Head of caudate nucleus (tissue), 42 donors: ENCODE measurements at regions not wholly inside any gene's neighbourhood (a gene's known extent, or its start where the extent isn't known, plus 50 kb on each side); places are given as distances from the start of the nearest gene placed in this dataset.
"Not testable (repeated sequence)": the region's sequence is repeated elsewhere in the genome, so short reads cannot be mapped to it uniquely, and the experiment has no call there.

Experiments
- DNase-seq, 42 donors: peaks; one replicate each; pipeline versions ENCODE4 v3.0.0 to v3.0.0-alpha.2; 2020 to 2021; ENCODE audit warnings: mixed read lengths in 7 of 42
- intact Hi-C: fragments of 100-400 bp; cut with DNase I; formaldehyde crosslinking; loops from one replicate; pipeline ENCODE4 v1.15.0; 2022

- DNase-seq = no peak
- intact Hi-C loops = no loop called here
These were observed 308.0 kb upstream of the PIK3C3 start for GRCh38 chr18:41646915-41647620.

DNA sequence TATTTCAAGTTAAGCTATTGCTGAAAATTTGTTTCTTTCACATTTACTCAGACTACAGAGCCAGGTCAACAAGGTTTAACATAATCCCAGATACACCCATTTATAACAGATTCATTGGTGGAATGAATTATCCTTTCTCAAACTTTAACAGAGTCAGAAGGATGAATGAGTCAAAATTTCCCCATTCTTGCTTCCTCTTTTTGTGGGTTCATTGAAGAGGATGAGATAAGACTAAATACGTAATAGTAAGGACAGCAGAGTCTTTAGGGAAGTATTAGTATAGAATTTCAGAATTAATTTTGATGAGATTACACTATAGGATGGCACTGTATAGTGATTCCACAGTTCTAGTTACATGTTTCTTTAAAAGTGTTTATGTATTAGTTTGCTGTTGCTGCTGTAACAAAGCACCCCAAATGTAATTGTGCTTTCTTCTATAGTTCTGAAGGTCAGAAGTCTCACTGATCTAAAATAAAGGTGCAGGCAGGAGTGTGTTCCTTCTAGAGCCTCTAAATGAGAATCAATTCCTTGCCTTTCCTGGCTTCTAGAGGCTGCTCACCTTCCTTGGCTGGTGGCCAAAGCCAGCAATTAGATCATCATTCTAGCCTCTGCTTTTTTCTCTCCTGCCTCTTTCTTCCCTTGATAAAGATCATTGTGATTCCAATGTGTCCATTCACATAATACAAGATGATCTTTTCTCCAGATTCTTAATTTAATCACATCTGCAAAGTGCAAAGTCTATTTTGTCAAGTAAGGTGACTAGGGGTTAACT is 309.3 kb upstream of the PIK3C3 start:
- intact Hi-C loops = no loop called here
- no peak for DNase-seq

DNA sequence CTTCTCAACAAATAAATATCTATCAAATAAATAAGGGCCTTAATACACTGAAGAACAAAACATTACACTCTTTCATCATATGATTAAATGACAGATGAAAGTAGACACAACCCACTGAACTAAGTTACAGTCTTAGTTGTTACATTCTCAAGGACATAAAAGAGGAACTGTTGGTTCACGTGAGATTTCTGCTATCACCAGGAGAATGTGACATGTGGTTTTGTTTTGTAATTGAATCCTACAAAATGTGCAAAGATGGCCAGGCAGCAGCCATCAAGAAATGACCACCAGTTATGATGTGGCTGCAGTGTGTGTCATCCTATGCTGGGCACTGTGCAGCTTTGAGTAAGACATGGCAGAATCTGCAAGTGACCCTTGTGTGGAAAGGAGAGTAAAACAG is 310.6 kb upstream of the PIK3C3 start:
- DNase-seq = no peak
- intact Hi-C loops = no loop called here

GRCh38 chr18:41643427-41643826 is 311.6 kb upstream of the PIK3C3 start:
- no peak for DNase-seq
- intact Hi-C loops = no loop called here

DNA sequence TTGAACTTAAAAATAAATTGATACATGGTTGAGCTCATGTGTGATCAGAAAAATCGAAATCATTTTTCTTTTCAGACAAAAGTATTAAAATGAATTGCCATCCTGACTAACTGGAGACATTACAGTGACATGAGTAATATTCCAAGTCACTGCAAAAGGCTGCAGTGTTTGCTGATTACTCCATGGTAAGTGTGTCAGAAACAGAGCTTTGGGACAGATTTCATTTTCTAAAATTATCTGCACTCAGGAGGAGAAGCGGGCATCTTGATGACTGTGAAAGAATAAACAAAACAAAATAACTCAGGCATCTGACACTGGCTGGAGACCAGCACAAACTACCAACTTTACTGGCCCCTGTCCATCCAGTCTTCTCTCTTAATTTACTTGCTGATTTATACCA is 312.3 kb upstream of the PIK3C3 start:
- intact Hi-C loops = no loop called here

DNA sequence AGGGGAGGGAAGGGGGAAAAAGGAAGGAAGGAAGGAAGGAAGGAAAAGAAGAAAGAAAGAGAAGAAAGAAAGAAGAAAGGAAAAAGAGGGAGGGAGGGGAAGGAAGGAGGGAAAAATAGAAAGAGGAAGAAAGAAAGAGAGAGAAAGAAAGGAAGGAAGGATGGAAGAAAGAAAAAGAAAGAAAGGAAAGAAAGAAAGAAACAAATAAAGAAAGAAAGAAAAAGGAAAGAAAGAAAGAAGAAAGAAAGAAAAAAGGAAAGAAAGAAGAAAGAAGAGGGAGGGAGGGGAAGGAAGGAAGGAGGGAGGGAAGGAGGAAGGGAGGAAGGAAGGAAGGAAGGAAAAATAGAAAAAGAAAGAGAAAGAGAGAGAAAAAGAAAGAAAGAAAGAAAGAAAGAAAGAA is 315.8 kb upstream of the PIK3C3 start:
- intact Hi-C loops = no loop called here
- no peak for DNase-seq

More for the DNA sequence above, 312.3 kb upstream of the PIK3C3 start:
- no peak for DNase-seq

DNA sequence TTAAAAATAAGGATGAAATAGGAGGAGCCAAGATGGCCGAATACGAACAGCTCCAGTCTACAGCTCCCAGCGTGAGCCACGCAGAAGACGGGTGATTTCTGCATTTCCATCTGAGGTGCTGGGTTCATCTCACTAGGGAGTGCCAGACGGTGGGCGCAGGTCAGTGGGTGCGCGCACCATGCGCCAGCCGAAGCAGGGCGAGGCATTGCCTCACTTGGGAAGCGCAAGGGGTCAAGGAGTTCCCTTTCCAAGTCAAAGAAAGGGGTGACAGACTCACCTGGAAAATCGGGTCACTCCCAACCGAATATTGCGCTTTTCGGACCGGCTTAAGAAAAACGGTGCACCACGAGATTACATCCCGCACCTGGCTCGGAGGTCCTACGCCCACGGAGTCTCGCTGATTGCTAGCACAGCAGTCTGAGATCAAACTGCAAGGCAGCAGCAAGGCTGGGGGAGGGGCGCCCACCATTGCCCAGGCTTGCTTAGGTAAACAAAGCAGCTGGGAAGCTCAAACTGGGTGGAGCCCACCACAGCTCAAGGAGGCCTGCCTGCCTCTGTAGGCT is 323.2 kb upstream of the PIK3C3 start:
- DNase-seq, intact Hi-C loops: not testable (repeated sequence)

- DNase-seq = no peak
These were observed 324.7 kb upstream of the PIK3C3 start for GRCh38 chr18:41630232-41630886.

DNA sequence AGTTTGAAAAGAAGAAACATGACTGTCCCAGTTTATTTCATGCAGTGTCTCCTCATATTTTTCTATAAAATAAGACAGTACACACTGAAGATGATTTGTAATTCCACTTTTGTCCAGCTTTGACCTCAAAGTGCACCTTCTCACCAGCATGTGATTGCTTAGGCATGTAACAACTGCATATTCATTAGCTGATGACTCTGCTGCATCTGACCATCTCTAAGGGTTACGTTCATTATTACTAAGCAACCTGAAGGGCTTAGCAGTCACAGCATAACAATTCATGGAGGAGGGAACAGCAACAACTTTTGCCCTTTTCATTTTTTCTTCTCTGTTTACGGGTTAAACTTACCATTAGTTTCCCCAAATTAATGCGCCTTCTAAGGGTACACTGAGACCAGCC is 330.6 kb upstream of the PIK3C3 start:
- no peak for DNase-seq
- intact Hi-C loops = no loop called here

More at GRCh38 chr18:41630232-41630886, 324.7 kb upstream of the PIK3C3 start:
- intact Hi-C loops = no loop called here

DNA sequence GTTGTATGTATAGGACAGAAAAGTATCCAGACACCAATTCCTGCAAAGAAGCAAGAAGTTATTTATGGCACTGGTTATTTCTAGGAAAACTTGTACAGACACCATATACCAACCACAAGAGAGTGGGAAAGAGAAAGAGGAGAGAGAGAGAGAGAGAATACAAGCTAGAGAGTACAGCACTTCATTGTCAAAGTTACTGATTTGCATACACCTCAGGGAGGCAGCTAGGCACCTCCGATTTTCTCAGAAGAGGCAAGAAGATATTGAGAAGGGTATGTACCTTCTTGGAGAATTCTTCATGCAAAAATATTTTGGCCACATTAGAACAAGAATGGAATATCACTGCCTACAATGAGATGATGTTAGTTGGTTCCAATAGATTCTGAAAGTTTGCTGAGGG is 333.9 kb upstream of the PIK3C3 start:
- intact Hi-C loops = no loop called here

DNA sequence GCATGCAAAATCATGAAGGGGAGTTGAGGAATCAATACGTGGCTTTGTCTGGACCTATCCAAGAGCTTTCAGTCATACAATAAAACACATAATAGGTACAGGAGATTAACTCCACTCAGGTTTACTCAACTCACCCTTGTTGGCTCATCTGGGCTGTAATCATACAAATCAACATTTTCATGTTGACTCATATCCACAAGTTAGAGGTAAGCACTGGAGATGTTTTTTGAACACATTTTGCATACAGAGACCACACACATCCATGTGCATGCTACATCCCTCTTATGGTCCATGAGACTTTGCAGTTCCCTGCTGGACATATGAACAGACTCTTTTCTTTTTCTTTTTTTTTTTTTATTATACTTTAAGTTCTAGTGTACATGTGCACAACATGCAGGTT is 336.9 kb upstream of the PIK3C3 start:
- intact Hi-C loops = no loop called here
- DNase-seq = no peak

More for the DNA sequence above, 333.9 kb upstream of the PIK3C3 start:
- DNase-seq = no peak

GRCh38 chr18:41617647-41618046 is 337.4 kb upstream of the PIK3C3 start:
- no peak for DNase-seq
- intact Hi-C loops = no loop called here

DNA sequence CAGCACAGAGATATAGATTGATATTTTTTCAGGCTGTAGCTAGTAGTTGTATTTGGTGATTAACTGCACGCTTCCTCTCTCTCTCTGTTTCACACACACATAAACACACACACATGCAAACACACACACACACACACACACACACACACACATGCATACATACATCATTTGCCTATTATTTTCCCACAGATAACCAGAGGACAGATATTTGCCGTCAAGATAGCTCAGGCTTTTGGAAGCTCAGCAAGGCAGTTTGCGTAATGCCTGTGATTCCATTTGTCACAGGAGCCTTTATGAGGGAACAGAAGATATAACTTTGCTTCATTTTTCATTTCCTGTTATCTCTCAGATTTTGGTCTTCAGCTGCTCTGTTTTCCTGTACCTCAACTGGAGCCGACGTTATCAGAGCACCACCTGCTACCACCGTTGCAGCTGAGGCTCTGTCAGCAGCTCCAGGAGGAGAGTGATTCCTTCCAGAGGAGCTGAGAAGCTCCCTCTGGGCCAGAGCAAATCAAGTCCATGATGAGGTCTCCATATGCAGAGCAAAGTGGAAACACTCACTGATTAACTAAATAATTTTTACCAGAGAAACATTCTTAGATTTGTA is 341.9 kb upstream of the PIK3C3 start:
- intact Hi-C loops = no loop called here
- DNase-seq = no peak

DNA sequence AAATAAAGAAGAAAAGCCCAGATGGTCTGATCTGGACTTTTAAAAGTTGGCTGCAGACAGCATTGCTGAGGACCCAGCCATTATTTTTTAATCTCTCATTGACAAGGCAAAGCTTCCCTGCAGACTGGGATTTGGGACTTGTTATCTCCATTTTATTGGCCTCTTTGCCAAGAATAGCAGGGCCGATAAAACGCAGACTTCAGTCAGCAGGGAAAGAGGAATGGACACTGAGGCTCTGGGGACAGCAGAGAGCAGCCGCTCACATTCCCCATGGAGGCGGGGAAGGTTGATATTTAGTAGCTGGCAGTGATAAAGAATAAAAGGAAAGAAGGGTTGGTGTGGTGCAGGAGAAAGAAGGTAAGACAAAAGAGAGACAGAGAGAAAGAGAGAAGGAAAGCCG is 350.1 kb upstream of the PIK3C3 start:
- intact Hi-C loops = no loop called here
- no peak for DNase-seq

- intact Hi-C loops = no loop called here
- no peak for DNase-seq
These were observed 353.0 kb upstream of the PIK3C3 start for GRCh38 chr18:41602034-41602433.

DNA sequence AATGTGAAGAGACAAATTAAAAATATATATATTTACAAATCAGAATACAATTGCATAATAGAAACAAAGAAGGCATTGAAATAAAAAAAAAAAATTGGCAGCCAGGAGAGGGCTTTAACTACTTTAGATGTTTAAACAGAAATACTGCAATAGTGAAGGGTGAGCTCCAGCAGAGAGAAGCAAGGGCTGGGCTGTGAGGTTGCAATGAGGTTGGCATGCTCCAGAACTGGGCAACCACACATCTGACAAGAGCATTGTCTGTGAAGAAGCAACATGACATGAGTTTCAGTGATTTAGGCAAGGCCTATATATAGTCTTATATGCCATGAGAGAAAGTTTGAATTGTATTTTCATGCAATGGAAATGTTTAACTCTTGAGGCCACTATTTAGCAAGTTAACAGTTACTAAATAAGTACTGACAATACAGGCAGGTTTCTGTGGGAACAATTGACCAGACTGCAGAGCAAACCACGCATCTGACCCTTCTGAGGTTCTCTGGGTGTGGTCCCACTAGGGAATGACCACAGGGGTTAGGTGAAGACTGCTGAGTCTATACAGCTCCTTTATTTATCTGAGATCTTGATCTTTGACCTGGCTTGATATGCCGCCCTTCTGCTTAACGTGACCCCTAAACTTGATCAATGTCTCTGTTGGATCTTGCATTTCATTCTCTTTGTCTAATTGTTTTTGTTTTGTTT is 354.2 kb upstream of the PIK3C3 start:
- no peak for DNase-seq
- intact Hi-C loops = no loop called here

DNA sequence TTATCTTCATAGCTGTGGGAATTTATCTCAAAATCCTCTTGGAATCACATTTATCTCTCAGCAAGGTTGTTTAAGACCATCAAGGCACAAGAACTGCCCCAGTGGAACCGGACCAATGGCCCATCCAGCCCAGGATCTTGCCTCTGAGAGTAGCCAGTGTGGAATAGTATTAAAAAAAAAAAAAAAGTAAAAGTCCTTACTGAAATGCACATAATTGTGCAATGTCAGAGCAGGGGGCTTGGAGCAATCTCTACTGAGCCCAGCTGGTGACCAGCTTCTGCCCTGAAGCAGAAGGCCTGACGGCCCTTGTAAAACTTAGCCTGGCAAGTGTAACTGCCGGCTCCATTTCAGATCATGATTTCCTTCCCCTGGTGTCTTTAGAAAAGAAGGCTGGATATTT is 355.6 kb upstream of the PIK3C3 start:
- DNase-seq = no peak
- intact Hi-C loops = no loop called here

GRCh38 chr18:41594582-41594981 is 360.5 kb upstream of the PIK3C3 start:
- DNase-seq = no peak
- intact Hi-C loops = no loop called here

- intact Hi-C loops = no loop called here
- no peak for DNase-seq
These were observed 361.8 kb upstream of the PIK3C3 start for GRCh38 chr18:41593171-41593675.
